ENCODE measurements at regions not wholly inside any gene's neighbourhood (a gene's known extent, or its start where the extent isn't known, plus 50 kb on each side); places are given as distances from the start of the nearest gene placed in this dataset.
"Not testable (repeated sequence)": the region's sequence is repeated elsewhere in the genome, so short reads cannot be mapped to it uniquely, and the experiment has no call there.

DNA sequence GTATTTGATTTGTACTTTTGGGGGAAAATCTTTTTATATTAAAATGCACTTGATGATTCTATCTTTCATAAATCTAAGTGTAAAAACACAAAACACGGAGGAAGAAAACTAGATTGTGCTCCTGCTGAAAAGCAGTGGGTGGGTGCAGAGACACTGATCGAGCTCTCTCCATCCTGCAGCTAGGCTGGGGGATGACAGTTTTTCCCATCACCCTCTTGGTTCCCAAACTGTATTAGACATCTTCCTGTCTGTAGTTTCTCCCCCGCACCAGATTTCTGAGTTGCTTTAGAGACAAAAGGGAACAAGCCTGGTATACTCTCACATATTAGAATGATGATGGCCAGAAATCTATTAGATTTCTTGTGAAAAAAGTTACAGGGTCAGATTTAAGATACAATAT is 99.6 kb downstream of the FAM114A2 start:
- DNase-seq (ENCODE audit: low read depth): no peak

DNA sequence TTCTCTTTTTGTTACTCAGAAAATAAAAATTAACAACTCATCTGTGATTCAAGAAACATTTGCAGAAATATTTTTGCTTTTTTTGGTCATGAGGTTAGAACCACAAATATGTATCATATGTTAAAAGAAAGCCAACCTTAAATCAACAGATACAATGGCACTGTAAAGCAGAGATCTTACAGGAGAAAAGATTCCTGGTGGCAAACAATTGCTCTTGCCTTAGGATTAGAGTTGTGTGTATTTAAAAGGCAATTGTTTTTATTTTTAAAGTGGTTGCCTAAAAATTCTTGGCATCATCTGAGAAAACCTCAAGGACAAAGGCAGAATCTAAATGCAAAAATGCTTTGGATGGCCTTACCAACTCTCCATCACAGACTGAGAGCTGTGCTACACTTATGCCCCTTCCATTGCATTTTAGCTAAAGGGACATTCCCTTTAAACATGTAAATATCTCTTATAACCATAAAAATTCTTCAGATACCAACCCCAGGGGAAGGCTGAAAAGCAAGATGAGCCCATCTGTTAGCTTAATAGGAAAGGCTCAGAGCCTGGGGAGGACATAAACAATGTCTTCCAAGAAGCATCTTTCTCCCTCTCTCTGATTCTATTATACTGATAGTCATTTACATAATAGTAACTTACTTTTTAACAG is 100.4 kb downstream of the FAM114A2 start:
- peak; percentile 56 for DNase-seq (ENCODE audit: low read depth)

DNA sequence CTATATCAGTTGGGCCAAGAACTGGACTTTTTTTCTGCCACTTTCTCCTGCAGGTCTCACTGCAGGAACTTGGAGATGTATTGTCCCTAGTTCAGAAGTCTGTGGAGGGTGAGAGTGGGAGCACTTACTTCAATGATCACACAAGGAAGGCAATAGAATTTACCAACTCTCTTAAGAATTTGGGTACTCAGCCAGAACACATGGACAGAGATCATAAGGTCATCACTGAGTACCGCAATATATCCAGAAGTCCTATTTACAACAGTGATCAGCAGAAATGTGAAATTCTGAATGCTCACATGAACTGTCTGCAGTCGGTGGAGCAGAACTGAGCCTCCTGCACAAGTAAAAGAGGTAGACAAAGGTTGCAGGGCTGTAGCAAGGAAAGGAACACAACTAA is 101.0 kb downstream of the FAM114A2 start:
- DNase-seq (ENCODE audit: low read depth): no peak

DNA sequence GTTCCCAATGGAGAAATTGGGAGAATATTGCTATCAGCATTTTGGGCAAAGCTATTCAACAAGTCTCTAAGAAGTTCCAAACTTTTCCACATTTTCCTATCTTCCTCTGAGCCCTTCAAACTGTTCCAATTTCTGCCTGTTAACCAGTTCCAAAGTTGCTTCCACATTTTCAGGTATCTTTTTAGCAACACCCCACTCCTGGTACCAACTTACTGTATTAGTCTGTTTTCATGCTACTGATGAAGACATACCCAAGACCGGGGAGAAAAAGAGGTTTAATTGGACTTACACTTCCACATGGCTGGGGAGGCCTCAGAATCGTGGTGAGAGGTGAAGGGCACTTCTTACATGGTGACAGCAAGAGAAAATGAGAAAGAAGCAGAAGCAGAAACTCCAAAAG is 103.6 kb downstream of the FAM114A2 start:
- not testable (repeated sequence) for DNase-seq (ENCODE audit: low read depth)

DNA sequence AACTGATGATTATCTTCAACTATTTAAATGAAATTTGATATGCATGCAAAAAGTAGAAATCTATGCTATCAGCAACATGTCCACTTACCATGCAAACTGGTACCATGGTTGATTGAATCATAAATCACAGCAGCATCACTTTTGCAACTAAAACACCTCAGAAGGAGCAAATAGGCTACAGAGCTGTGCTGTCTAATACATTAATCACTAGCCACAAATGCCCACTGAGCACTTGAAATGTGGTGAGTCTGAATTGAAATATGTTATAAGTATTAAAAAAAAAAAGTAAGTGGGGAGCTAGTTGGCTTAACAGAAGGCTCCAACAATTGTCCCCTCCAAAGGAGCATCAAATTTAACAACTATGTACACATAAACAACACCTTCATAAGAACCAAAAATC is 112.5 kb downstream of the FAM114A2 start:
- no peak for DNase-seq (ENCODE audit: low read depth)

DNA sequence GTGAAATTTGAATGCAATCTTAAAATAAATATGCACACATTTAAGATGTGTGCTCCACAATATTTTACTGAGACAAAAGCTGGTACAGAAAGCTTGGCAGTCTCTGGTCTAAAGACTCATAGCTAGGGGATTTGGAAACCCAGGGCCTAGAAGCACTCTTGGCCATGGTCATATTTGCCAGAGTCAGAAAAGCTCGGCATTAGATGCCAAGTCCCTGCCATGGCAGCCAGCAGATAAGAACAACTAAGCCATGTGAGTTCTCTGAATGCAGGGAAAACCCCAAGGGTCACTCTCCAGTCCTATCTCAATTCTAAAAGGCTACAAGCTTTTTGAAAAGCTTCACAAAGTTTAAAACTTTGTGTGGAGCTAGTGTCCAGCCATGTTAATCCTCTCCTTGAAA is 119.5 kb downstream of the FAM114A2 start:
- DNase-seq (ENCODE audit: low read depth): no peak

DNA sequence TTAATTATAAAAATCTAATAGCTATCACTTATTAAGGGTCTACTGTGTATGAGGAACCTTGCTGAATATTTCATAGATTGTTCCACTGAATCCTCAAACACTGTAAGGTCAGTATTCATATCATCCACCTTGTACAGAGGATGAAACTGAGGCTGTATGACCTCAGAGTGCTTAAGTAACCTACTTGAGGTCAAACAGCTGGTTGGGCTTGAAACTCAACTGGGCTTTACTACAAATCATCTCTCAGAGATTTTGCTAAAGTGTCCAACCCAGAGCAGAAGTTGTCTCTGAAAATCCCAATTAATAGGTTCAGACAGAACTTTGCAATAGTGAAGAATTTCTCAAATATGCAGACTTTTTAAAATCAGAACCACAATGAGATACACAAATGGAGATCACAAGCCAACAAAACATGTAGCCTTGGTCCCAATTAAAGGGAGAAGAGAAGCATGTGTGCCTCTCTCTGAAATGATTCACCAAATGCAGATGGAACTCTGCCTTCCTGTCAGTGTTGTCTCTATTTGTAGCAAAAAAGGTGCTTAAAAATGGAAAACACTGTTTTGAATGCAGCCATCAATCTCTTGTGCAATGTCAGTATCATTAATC is 131.4 kb downstream of the FAM114A2 start:
- peak; percentile 61 for DNase-seq (ENCODE audit: low read depth)

DNA sequence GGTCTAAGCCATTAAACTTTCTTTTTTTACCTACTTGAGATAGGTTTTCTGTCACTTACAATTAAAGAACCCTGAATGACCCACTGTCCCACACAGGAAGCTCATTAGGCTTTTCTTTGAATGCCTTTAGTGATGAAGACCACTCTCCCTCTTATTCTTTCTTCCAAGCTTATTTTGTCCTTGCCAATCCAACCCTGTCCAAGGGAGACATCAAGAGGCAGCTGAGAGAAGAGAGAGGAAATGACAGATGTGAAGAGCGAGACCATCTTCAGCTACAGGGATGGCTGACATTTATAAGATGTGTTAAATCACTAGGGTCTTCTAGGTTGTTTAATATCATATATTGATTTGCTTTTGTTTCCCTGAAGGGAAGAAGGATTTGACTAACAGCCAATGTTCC is 133.5 kb downstream of the FAM114A2 start:
- no peak for DNase-seq (ENCODE audit: low read depth)

DNA sequence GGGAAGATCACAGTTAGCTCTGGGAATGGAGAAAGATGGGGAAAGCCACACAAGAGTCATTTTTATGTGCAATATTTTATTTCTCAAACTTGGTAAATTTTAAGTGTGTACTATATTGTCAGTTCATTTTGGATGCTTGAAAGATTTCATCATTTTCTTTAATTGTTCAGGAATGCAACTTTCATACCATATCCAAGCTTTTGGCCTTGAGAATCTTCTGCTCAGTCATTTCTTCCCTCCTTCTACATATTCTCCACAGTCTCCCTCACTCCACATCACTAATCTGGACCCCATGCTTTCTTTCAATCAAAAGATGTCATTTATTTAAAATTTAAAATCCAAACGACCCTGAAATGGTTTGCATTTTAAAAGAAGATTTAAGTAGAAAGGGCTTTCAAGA is 135.4 kb downstream of the FAM114A2 start:
- peak; percentile 21 for DNase-seq (ENCODE audit: low read depth)

DNA sequence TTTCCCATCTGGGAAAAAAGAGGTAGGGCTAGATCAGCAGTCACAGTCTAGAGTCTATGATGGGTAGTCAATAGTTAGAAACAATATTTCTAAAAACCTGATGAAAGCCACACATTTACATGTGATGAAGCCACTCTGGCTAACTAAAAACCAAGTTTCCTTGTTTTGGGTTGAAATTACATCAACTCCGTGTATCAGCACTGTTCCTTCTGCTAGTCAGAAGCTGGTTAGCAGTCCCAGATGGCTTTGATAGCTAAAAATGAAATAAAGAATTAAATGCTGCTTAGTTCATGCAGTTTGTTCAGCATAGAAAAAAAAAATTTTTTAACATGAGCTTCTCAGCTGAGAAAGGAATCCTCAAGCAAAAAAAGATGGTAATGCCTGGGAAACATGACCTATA is 136.7 kb downstream of the FAM114A2 start:
- no peak for DNase-seq (ENCODE audit: low read depth)

DNA sequence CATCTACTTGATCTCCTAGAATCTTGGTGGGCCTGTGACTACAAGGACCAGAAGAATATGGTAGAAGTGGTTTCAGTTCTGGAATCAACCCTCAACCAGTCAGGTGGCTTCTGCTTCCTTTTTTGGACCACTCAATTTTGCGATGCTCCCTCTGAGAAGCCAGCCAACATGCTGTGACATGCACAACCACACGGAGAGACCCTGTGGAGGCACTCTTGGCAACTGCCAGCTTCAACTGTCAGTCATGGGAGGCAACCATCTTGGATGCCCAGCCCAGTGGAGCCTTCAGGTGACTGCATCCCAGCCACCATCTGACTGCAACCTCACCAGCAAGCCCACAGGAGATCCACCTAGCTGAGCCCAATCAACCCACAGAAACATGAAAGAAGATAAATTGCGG is 137.3 kb downstream of the FAM114A2 start:
- no peak for DNase-seq (ENCODE audit: low read depth)

DNA sequence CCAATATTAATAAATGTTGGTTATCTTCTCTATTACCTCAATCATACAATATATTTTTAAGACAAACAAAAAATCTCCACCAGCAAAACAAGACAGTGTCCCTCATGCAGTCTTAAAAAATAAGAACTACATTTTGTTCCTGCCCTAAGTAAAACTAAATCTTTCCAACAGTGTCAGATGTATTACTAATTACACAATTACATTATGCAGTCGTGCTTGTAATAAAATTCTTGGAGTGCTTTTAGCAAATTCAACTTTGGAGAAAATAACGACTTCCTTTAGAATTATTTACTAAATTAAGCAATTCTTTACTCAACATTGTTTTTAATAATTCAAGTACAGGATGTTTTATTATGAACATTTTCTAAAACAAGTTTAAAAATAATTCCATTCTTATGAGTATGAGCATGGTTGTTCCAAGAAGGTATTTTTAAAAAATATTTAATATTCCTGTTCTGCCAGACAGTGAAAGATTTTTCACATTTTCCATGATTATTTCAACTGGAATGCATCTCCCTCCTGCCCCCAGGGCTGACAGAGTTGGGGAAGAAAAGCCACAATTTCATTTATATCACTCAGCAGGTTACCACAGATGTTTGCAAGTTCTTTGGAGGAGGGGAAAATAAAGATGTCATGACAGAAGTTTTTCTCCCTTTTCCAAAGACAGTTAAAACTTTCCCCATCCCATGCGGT is 137.9 kb downstream of the FAM114A2 start:
- peak; percentile 92 for DNase-seq (ENCODE audit: low read depth)

DNA sequence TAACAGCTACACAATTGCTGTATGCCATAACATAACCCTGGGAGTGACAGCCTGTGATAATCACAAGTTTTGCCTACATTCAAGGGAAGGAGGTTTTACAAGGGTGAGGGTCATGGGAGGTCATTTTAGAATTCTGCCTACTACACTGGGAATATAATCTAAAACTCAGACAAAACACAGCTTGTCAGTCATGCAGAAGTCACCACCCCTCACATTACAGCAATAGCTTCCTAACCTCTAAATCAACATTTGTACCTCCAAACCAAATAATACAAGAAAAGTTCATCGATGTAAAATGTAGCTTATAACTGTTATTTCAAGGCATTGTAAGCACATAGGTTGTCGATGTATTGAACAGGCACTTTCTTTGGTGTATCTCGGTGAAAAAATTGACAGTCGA is 139.0 kb downstream of the FAM114A2 start:
- DNase-seq (ENCODE audit: low read depth): no peak

DNA sequence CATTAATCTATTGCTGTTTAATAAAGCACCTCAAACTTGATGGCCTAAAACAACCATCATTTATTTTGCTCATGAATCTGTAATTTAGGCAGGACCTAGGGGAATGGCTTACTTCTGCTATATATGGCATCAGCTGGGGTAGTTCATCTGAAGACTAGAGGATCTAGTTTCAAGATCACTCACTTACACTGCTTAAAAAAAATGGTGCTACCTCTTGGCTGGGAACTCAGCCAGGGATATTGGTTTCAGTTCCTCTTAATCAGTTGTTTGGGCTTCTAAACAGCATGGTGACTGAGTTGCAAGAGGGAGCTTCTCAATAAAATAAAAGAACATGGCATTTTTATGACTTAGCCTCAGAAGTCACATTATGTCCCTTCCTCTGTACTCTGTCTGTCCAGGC is 142.0 kb downstream of the FAM114A2 start:
- peak; percentile 47 for DNase-seq (ENCODE audit: low read depth)

DNA sequence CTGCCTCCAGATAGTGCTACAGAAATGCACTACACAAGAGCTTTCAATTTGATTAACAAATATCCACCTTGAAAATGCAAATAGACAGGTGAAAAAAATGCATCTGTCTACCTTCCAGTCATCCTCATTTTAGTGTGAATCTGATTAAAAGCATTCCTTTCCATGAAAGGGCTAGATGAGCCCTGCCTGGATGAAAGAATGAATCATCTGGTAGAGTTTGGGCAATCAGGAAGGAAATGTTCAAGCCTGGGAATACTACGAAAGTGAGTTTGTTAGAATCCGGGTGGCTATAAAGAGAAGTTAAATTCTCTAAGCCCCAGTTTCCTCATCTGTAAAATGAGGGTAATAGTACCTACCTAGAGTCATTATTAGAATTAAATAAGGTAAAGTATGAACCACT is 142.6 kb downstream of the FAM114A2 start:
- DNase-seq (ENCODE audit: low read depth): no peak

DNA sequence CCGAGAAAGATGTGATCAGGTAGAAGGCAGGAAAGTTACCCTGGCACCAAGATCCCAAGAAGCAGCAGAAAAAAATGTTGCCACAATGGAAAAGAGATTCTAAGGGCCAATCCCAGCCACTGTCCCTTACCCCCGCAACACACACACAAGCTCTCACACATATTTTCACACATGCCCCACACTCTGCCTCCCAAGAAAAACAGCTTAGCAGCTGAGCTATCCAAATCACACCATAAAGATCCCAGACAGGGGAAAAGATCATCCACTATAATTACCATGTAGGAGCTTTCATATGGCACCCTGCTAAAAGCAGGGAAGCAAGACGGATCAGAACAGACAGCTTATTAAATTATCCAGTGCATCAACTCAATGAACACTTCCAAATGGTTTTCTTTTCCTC is 143.4 kb downstream of the FAM114A2 start:
- no peak for DNase-seq (ENCODE audit: low read depth)

DNA sequence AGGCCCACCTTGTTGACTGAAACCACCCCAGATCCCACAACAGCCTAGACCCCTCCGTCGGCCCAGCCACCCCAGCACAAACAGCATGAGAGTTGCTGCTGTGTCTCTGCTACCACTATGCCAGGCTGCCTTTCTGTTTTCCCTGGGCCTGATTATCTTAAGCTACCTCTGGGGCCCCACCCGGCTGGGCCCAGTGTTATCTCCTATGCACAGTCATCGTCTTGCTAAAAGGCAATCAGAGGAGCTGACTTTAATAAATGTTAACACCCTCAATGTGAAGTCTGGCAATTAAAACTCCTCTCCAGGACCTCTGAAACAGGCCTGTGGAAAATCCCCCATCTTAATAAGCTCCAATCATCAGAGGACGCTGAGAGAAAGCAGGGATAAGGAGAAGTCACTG is 144.9 kb downstream of the FAM114A2 start:
- DNase-seq (ENCODE audit: low read depth): no peak

DNA sequence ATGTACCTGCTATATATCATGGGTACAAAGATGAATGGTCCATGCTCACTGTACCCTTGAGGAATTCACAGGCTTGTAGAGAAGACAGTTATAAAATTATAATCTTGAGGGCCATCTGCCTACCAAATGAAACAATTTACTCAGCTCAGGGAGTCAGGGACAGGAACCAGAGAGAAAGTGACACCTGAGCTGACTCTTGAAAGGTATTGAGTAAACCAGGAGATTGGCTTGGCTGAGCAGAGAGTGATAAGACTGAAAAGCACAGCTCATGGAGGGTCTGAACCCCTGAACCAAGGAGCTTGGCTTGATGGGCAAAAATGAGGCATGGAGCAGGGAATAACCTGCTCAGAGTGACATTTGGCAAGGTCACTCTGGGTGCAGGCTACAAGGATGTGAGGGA is 147.3 kb downstream of the FAM114A2 start:
- DNase-seq (ENCODE audit: low read depth): no peak

DNA sequence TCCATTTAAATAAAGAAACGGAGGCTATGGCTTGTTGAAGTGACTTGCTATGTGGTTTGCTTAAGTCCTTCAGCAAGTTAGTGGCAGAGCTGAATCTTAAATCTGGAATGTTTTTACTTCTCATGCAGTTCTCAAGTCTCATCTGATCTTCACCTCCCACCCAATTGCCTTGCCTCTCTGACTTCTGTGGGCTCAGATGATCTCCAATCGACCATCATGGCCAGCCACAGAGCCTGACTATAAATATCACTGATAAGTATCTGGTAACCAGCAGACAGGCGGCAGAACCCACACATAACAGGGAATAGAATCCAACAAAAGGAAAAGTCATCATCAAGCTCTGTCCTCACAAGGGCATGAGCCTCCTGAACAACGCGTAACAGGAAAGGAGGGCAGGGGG is 149.9 kb downstream of the FAM114A2 start:
- DNase-seq (ENCODE audit: low read depth): no peak

DNA sequence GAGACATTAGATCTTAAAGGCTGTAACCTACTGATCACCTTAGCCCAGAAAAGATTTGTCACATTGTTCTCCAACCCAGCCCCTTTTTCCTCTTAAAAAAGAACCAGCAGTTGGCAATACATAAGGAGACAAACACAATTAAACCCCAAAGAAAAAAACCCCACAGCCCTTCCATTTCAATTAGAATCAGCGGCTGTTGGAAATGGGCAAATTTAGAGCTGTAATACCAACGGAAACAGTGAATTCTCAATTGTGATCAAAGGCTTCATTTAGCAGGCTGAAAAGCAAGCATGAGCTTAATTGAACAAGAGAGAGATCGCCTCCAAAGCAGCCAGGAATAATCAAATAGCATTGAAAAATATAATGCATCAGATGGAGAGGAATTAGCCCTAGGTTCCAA is 153.6 kb downstream of the FAM114A2 start:
- no peak for DNase-seq (ENCODE audit: low read depth)

DNA sequence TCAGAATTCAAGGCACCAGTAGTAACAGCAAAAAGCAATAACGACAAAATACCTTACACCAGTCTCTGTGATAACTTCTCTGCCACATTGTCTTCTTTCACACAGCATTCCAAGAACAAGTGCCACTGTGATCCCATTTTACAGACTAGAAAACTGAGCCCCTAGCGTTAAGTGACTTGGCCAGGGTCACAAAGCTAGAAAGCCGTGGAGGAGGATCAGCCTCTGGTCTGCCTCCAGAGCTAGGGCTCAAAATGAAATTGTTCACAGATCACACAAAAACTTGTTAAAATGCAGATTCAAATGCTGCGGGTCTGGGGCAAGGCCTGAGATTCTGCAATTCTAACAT is 154.1 kb downstream of the FAM114A2 start:
- DNase-seq (ENCODE audit: low read depth): no peak

DNA sequence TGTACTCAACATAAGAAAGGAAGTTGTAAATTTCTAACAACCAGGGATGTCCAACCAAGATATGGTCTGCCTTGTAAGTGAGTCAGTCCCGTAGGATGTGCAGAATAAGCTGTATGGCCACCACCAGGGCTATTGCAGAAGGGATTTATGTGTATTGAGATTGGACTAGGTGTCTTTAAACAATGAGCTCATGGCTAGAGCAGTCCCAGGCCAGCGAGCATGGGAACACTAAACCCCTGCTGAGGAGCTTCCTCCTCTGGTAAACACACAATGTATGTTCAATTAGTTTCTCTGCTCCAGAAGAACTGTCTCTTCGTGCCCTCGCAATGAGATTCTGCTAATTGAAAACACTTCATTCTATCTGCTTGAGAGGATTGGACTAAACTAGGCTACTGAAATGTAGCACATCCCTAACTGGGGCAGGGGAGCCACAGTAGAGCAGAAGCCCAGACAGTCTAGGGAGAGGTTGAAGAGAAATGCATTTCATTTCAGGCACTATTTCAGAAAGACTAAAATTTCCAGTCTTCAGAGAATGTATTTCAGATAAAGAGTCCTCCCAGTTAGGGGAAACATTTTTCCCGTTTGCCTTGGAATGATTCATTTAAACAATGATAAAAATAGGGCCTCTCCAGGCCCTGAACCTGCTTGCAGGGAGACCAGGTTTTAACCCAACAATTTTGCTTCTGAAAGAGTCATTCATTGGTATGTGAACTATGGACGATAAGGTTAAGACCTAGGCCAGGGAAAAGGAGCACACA is 154.7 kb downstream of the FAM114A2 start:
- DNase-seq (ENCODE audit: low read depth): peak; percentile 27

DNA sequence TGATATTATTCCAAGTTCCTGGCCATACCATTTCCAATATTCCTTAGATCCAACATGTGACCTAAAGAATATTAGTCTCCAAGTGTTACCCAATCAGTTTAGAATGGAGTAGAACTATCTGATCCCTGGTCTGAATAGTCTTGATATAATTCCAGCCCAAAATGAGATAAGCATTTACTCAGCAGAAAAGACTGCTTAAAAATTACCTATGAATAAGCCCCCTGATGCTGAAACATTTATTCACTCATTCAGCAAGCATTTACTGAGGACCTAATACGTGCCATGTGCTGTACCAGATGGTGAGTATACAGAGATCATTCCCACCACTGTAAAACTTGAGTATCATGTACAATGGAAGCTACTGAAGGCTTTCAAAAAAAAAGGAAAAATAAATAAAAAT is 157.0 kb downstream of the FAM114A2 start:
- no peak for DNase-seq (ENCODE audit: low read depth)
